Mammary epithelial cell (primary cell): ENCODE measurements at regions not wholly inside any gene's neighbourhood (a gene's known extent, or its start where the extent isn't known, plus 50 kb on each side); places are given as distances from the start of the nearest gene placed in this dataset.

Experiments
- EZH2 ChIP-seq: IDR thresholded peaks from 2 replicates; pipeline ENCODE4 v1.6.1; 2012; ENCODE audit warnings: low read length, inconsistent platforms, borderline replicate concordance
- TF ChIP-seq, protein P1 (sequence below), 2 donors: IDR thresholded peaks in 1 of 2; conservative IDR thresholded peaks in 1 of 2; 2 replicates each; pipeline ENCODE4 v1.5.1; 2011 to 2012; ENCODE audit warnings: inconsistent platforms in 2 of 2, low read length in 2 of 2, mild to moderate bottlenecking in 2 of 2, control low read depth in 1 of 2, low read depth in 1 of 2; ENCODE audit not compliant: insufficient read depth in 1 of 2; ENCODE audit errors: extremely low read depth in 1 of 2

- TF ChIP-seq EZH2: no peak
- TF ChIP-seq, protein P1, sequence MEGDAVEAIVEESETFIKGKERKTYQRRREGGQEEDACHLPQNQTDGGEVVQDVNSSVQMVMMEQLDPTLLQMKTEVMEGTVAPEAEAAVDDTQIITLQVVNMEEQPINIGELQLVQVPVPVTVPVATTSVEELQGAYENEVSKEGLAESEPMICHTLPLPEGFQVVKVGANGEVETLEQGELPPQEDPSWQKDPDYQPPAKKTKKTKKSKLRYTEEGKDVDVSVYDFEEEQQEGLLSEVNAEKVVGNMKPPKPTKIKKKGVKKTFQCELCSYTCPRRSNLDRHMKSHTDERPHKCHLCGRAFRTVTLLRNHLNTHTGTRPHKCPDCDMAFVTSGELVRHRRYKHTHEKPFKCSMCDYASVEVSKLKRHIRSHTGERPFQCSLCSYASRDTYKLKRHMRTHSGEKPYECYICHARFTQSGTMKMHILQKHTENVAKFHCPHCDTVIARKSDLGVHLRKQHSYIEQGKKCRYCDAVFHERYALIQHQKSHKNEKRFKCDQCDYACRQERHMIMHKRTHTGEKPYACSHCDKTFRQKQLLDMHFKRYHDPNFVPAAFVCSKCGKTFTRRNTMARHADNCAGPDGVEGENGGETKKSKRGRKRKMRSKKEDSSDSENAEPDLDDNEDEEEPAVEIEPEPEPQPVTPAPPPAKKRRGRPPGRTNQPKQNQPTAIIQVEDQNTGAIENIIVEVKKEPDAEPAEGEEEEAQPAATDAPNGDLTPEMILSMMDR (conservative IDR thresholded peaks at IDR 0.05 in 1 of 2, IDR thresholded peaks at IDR 0.05 in 1 of 2; ENCODE audit: extremely low read depth in 1 of 2, insufficient read depth in 1 of 2, low read depth in 1 of 2, low read length in 2 of 2): no peak
These were observed 294.8 kb downstream of the RNF144B start for GRCh38 chr6:18681832-18682503.
